CD14-positive monocyte (primary cell): ENCODE measurements at regions not wholly inside any gene's neighbourhood (a gene's known extent, or its start where the extent isn't known, plus 50 kb on each side); places are given as distances from the start of the nearest gene placed in this dataset.

Experiments used
- DNase-seq, 3 donors: peaks; one replicate each; pipeline ENCODE4 v3.0.0-alpha.2; 2011 to 2022
- H2AFZ ChIP-seq: 2 replicates; pipeline ENCODE4 v1.6.0; 2012; ENCODE audit warnings: mild to moderate bottlenecking, low read depth, low read length, inconsistent platforms; ENCODE audit not compliant: insufficient read depth, poor library complexity, severe bottlenecking
- H3K27ac ChIP-seq, 2 donors: 1 replicate in 1 of 2; 2 replicates in 1 of 2; pipeline ENCODE4 v1.5.1; 2012 to 2013; ENCODE audit warnings: low read length in 2 of 2, control low read depth in 1 of 2, inconsistent platforms in 1 of 2, low read depth in 1 of 2, mild to moderate bottlenecking in 1 of 2
- H3K27me3 ChIP-seq, 2 donors: one replicate each; pipeline versions ENCODE4 v1.6.0 to v1.6.1; 2011 to 2013; ENCODE audit warnings: low read length in 2 of 2; ENCODE audit not compliant: control insufficient read depth in 2 of 2, insufficient read depth in 2 of 2
- H3K36me3 ChIP-seq, 2 donors: replicated peaks in 1 of 2; 1 replicate in 1 of 2; 2 replicates in 1 of 2; pipeline versions ENCODE4 v1.5.1 to v1.6.1; 2012 to 2013; ENCODE audit warnings: low read length in 2 of 2, control low read depth in 1 of 2, inconsistent platforms in 1 of 2, mild to moderate bottlenecking in 1 of 2; ENCODE audit not compliant: insufficient read depth in 2 of 2, control insufficient read depth in 1 of 2
- H3K4me1 ChIP-seq, 2 donors: 1 replicate in 1 of 2; 2 replicates in 1 of 2; pipeline versions ENCODE4 v1.5.1 to v1.6.1; 2012 to 2013; ENCODE audit warnings: low read length in 2 of 2, control low read depth in 1 of 2, inconsistent platforms in 1 of 2, mild to moderate bottlenecking in 1 of 2, moderate library complexity in 1 of 2; ENCODE audit not compliant: insufficient read depth in 2 of 2, control insufficient read depth in 1 of 2
- H3K4me2 ChIP-seq: replicated peaks from 2 replicates; pipeline ENCODE3; 2012; ENCODE audit warnings: low read length, moderate library complexity, mild to moderate bottlenecking; ENCODE audit not compliant: poor library complexity, severe bottlenecking; ENCODE audit errors: extremely low read depth
- H3K4me3 ChIP-seq, 3 experiments: fragments of 200-600 bp in 1 of 3; sonication (generic) in 1 of 3; replicated peaks in 1 of 3; 1 replicate in 2 of 3; 2 replicates in 1 of 3; pipeline ENCODE4 v1.5.1; 2011 to 2013; ENCODE audit warnings: low read length in 3 of 3, mild to moderate bottlenecking in 3 of 3, control low read depth in 2 of 3, low read depth in 2 of 3, inconsistent platforms in 1 of 3, moderate library complexity in 1 of 3
- H3K79me2 ChIP-seq: 2 replicates; pipeline ENCODE4 v1.6.0; 2012; ENCODE audit warnings: mild to moderate bottlenecking, control low read depth, inconsistent platforms, low read length, moderate library complexity; ENCODE audit not compliant: insufficient read depth
- H3K9ac ChIP-seq: 2 replicates; pipeline ENCODE4 v1.6.0; 2017; ENCODE audit warnings: low read length, mild to moderate bottlenecking; ENCODE audit not compliant: insufficient read depth, poor library complexity, severe bottlenecking
- H3K9me3 ChIP-seq, 2 donors: replicated peaks in 1 of 2; 1 replicate in 1 of 2; 2 replicates in 1 of 2; pipeline versions ENCODE4 v1.5.1 to v1.6.1; 2012 to 2013; ENCODE audit warnings: low read length in 2 of 2, control low read depth in 1 of 2; ENCODE audit not compliant: control insufficient read depth in 1 of 2, insufficient read depth in 1 of 2
- H4K20me1 ChIP-seq: 2 replicates; pipeline ENCODE4 v1.6.0; 2012; ENCODE audit warnings: mild to moderate bottlenecking, low read length, control low read depth, moderate library complexity; ENCODE audit not compliant: insufficient read depth
- H3K27ac Mint-ChIP-seq, 7 donors: one replicate each; pipeline ENCODE4 v1.8.0; 2020; ENCODE audit warnings: mild to moderate bottlenecking in 7 of 7, mixed read lengths in 7 of 7, moderate library complexity in 6 of 7, inconsistent platforms in 2 of 7
- H3K27me3 Mint-ChIP-seq, 3 donors: one replicate each; pipeline ENCODE4 v1.8.0; 2021 to 2022; ENCODE audit warnings: low read depth in 3 of 3, mild to moderate bottlenecking in 3 of 3, mixed read lengths in 3 of 3, moderate library complexity in 3 of 3, inconsistent platforms in 1 of 3
- H3K36me3 Mint-ChIP-seq, 2 donors: one replicate each; pipeline ENCODE4 v1.8.0; 2020; ENCODE audit warnings: mixed read lengths in 2 of 2, inconsistent platforms in 1 of 2, mild to moderate bottlenecking in 1 of 2
- H3K4me1 Mint-ChIP-seq: one replicate; pipeline ENCODE4 v1.8.0; 2020; ENCODE audit warnings: mild to moderate bottlenecking, mixed read lengths
- H3K4me3 Mint-ChIP-seq, 2 donors: one replicate each; pipeline ENCODE4 v1.8.0; 2020; ENCODE audit warnings: mild to moderate bottlenecking in 2 of 2, mixed read lengths in 2 of 2, moderate library complexity in 1 of 2
- H3K9me3 Mint-ChIP-seq, 7 donors: one replicate each; pipeline ENCODE4 v1.8.0; 2020 to 2022; ENCODE audit warnings: mixed read lengths in 7 of 7, mild to moderate bottlenecking in 6 of 7, moderate library complexity in 6 of 7, inconsistent platforms in 2 of 7
- CTCF ChIP-seq: fragments of 200-600 bp; IDR thresholded peaks from one replicate; pipeline ENCODE4 v1.8.0; 2022; ENCODE audit warnings: antibody characterized with exemption, mild to moderate bottlenecking
- WGBS: methylation state at CpG from one replicate; pipeline ENCODE4 v1.1.5; 2013; ENCODE audit warnings: missing lambda C conversion rate; ENCODE audit not compliant: insufficient coverage; 5-methylcytosine and 5-hydroxymethylcytosine counted together
- intact Hi-C, 2 donors: fragments of 100-400 bp; cut with micrococcal nuclease; formaldehyde crosslinking; loops; one replicate each; pipeline versions ENCODE4 v1.15.0 to v1.15.1; 2023

GRCh38 chr2:42933824-42934254 lies 141.5 kb upstream of the HAAO start:
- no peak for TF ChIP-seq CTCF
- Mint-ChIP-seq H3K4me1 (peaks cover 33% of the 10 kb centered on the region), H3K36me3 (no peaks in the 10 kb centered on the region), H3K27me3 (peaks cover 0 to 13% (median 0%) of the 10 kb centered on the region in 3 donors), H3K27ac (no peak overlapping the region), H3K9me3 (no peaks in the 10 kb centered on the region), H3K4me3 (no peak overlapping the region)
- H3K4me1 ChIP-seq, result peaks cover 0 to 3% of the 10 kb centered on the region in 2 donors
- H3K27ac ChIP-seq, result no peak overlapping the region
- H3K36me3 ChIP-seq, result no peaks in the 10 kb centered on the region
- no peak overlapping the region for H3K4me2 ChIP-seq
- 14% methylated on average over 6 of the region's 8 CpGs for WGBS
- H3K4me3 ChIP-seq, result no peak overlapping the region
- DNase-seq, result no peak
- H3K9me3 ChIP-seq, result no peaks in the 10 kb centered on the region
- intact Hi-C loops, result loop anchor here in 1 of 2 donors (10.0 kb wide), 1 partner anchor 99 kb away; no protein-coding TSS in a partner anchor
- no peaks in the 10 kb centered on the region for H3K79me2 ChIP-seq
- no peaks in the 10 kb centered on the region for H3K27me3 ChIP-seq
- no peak overlapping the region for H3K9ac ChIP-seq
- H4K20me1 ChIP-seq, result no peaks in the 10 kb centered on the region
- H2AFZ ChIP-seq, result peak overlapping the region; percentile 40

GRCh38 chr2:42932271-42933151 lies 140.1 kb upstream of the HAAO start:
- Histone ChIP-seq H3K4me3 (no peak overlapping the region), H3K27ac (no peak overlapping the region), H3K27me3 (no peaks in the 10 kb centered on the region), H2AFZ (no peak overlapping the region), H3K9me3 (no peaks in the 10 kb centered on the region), H4K20me1 (no peaks in the 10 kb centered on the region), H3K4me1 (peaks cover 5% of the 10 kb centered on the region in 2 donors), H3K79me2 (no peaks in the 10 kb centered on the region), H3K4me2 (no peak overlapping the region), H3K36me3 (no peaks in the 10 kb centered on the region), H3K9ac (no peak overlapping the region)
- intact Hi-C loops, result loop anchor here in 1 of 2 donors (10.0 kb wide), 1 partner anchor 98 kb away; no protein-coding TSS in a partner anchor
- peaks cover 37% of the 10 kb centered on the region for H3K4me1 Mint-ChIP-seq
- whole genome bisulfite sequencing, result 77% methylated on average over 11 of the region's 13 CpGs
- peak overlapping the region in 1 of 7 donors; percentile 48 for H3K27ac Mint-ChIP-seq
- no peak for DNase-seq
- H3K27me3 Mint-ChIP-seq, result peaks cover 0 to 8% (median 0%) of the 10 kb centered on the region in 3 donors
- H3K36me3 Mint-ChIP-seq, result no peaks in the 10 kb centered on the region
- no peaks in the 10 kb centered on the region for H3K9me3 Mint-ChIP-seq
- TF ChIP-seq CTCF, result no peak
- no peak overlapping the region for H3K4me3 Mint-ChIP-seq
